ENCODE measurements at regions not wholly inside any gene's neighbourhood (a gene's known extent, or its start where the extent isn't known, plus 50 kb on each side); places are given as distances from the start of the nearest gene placed in this dataset.
"Not testable (repeated sequence)": the region's sequence is repeated elsewhere in the genome, so short reads cannot be mapped to it uniquely, and the experiment has no call there.

DNA sequence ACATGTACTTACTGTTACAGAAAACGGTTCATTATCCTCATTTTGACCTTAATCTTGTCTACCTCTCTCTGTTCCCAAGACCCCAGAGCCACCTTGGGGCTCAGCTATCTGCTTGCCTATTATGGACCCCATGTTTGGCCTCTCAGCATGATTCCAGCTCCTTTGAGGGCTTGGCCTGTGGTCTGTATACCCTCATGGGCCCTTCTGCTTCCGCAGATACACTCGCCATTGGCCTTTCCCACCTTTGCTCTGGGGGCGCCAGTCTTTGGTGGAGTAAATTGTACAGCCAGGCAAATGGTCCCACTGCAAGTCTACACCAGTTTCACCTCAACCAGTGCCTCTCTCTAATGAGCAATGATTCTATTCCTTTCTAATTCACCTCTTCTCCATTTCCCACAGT lies 109.2 kb upstream of the ZNF746 start:
- Histone ChIP-seq H3K9me3 (ENCODE audit: low read depth, low read length) (no peaks in the 10 kb centered on the region), H2AFZ (ENCODE audit: low read length) (no peak overlapping the region), H3K4me2 (ENCODE audit: insufficient read depth, low read length) (no peak overlapping the region), H3K4me3 (ENCODE audit: insufficient read depth, low read length) (no peak overlapping the region), H3K79me2 (ENCODE audit: insufficient read depth, low read length) (no peaks in the 10 kb centered on the region), H4K20me1 (ENCODE audit: insufficient read depth, low read length) (no peaks in the 10 kb centered on the region), H3K27me3 (ENCODE audit: insufficient read depth, low read length) (no peaks in the 10 kb centered on the region), H3K4me1 (ENCODE audit: insufficient read depth, low read length) (no peaks in the 10 kb centered on the region), H3K27ac (ENCODE audit: low read depth, low read length) (no peak overlapping the region), H3K36me3 (ENCODE audit: insufficient read depth, low read length) (peaks cover 33% of the 10 kb centered on the region)
- TF ChIP-seq CTCF (IDR thresholded peaks at IDR 0.05; ENCODE audit: extremely low read depth, low read depth, low read length) = no peak
- DNase-seq (ENCODE audit: insufficient read length, low spot score, missing footprints) = no peak

- Histone ChIP-seq H3K79me2 (ENCODE audit: insufficient read depth, low read length) (no peaks in the 10 kb centered on the region), H3K27me3 (ENCODE audit: insufficient read depth, low read length) (no peaks in the 10 kb centered on the region), H3K9me3 (ENCODE audit: low read depth, low read length) (no peaks in the 10 kb centered on the region), H3K4me3 (ENCODE audit: insufficient read depth, low read length) (no peak overlapping the region), H3K4me2 (ENCODE audit: insufficient read depth, low read length) (no peak overlapping the region), H3K4me1 (ENCODE audit: insufficient read depth, low read length) (no peaks in the 10 kb centered on the region), H2AFZ (ENCODE audit: low read length) (no peak overlapping the region), H3K27ac (ENCODE audit: low read depth, low read length) (no peak overlapping the region), H3K36me3 (ENCODE audit: insufficient read depth, low read length) (peaks cover 23% of the 10 kb centered on the region), H4K20me1 (ENCODE audit: insufficient read depth, low read length) (no peaks in the 10 kb centered on the region)
- TF ChIP-seq CTCF (IDR thresholded peaks at IDR 0.05; ENCODE audit: extremely low read depth, low read depth, low read length) = no peak
- no peak for DNase-seq (ENCODE audit: insufficient read length, low spot score, missing footprints)
Observed at GRCh38 chr7:149605696-149606095, 108.1 kb upstream of the ZNF746 start.

DNA sequence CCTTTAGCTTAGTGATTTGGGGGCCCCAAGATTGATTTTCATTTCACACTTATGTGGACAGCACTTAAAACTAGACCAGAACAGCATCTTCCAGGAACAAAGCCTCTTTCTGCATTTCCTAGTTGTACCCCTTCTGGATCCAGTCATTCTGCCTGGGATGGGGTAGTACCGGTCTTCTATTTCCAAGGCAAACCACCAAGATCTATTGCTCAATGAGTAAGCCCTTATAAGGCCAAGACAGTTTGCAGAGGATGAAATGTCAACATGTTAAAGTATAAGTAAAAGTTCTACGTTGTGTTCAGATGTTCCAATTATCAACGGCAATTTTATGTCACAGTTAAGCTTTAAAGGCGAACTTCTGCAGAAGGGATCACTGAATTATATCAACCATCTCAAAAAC lies 106.9 kb upstream of the ZNF746 start:
- H3K36me3 ChIP-seq (ENCODE audit: insufficient read depth, low read length) = peaks cover 20% of the 10 kb centered on the region
- no peak overlapping the region for H2AFZ ChIP-seq (ENCODE audit: low read length)
- no peaks in the 10 kb centered on the region for H4K20me1 ChIP-seq (ENCODE audit: insufficient read depth, low read length)
- no peaks in the 10 kb centered on the region for H3K79me2 ChIP-seq (ENCODE audit: insufficient read depth, low read length)
- no peaks in the 10 kb centered on the region for H3K4me1 ChIP-seq (ENCODE audit: insufficient read depth, low read length)
- no peak for TF ChIP-seq CTCF (IDR thresholded peaks at IDR 0.05; ENCODE audit: extremely low read depth, low read depth, low read length)
- no peak overlapping the region for H3K4me3 ChIP-seq (ENCODE audit: insufficient read depth, low read length)
- H3K27ac ChIP-seq (ENCODE audit: low read depth, low read length) = no peak overlapping the region
- no peak for DNase-seq (ENCODE audit: insufficient read length, low spot score, missing footprints)
- H3K9me3 ChIP-seq (ENCODE audit: low read depth, low read length) = no peaks in the 10 kb centered on the region
- no peak overlapping the region for H3K4me2 ChIP-seq (ENCODE audit: insufficient read depth, low read length)
- no peaks in the 10 kb centered on the region for H3K27me3 ChIP-seq (ENCODE audit: insufficient read depth, low read length)

DNA sequence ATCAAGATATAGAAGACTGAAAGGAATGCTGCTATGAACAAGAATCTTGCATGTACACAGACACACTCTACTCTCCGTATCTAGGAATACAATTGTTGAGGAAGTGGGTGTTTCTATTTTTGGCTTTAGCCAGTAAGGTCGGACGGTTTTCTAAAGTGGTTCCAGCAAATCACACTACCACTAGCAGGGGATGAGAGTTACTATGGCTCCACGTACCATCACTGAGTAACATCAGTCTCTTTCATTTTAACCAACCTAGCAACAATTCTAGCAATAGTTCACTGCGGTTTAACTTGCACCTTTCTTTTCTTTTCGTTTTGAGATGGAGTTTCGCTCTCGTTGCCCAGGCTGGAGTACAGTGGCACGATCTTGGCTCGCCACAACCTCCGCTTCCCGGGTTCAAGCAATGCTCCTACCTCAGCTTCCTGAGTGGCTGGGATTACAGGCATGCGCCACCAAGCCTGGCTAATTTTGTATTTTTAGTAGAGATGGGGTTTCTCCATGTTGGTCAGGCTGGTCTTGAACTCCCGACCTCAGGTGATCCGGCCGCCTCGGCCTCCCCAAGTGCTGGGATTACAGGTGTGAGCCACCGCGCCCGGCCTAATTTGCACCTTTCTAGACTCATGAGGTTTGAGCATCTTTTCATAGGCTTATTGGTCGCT lies 103.2 kb upstream of the ZNF746 start:
- H3K27ac ChIP-seq (ENCODE audit: low read depth, low read length); H4K20me1 ChIP-seq (ENCODE audit: insufficient read depth, low read length); H3K4me3 ChIP-seq (ENCODE audit: insufficient read depth, low read length); H3K4me2 ChIP-seq (ENCODE audit: insufficient read depth, low read length); DNase-seq (ENCODE audit: insufficient read length, low spot score, missing footprints); H3K27me3 ChIP-seq (ENCODE audit: insufficient read depth, low read length); H3K79me2 ChIP-seq (ENCODE audit: insufficient read depth, low read length); H3K4me1 ChIP-seq (ENCODE audit: insufficient read depth, low read length); H2AFZ ChIP-seq (ENCODE audit: low read length); H3K9me3 ChIP-seq (ENCODE audit: low read depth, low read length): not testable (repeated sequence)
- H3K36me3 ChIP-seq (ENCODE audit: insufficient read depth, low read length) = peaks cover 18% of the 10 kb centered on the region

Data from osteoblast (primary cell).